ENCODE measurements at regions not wholly inside any gene's neighbourhood (a gene's known extent, or its start where the extent isn't known, plus 50 kb on each side); places are given as distances from the start of the nearest gene placed in this dataset.

DNA sequence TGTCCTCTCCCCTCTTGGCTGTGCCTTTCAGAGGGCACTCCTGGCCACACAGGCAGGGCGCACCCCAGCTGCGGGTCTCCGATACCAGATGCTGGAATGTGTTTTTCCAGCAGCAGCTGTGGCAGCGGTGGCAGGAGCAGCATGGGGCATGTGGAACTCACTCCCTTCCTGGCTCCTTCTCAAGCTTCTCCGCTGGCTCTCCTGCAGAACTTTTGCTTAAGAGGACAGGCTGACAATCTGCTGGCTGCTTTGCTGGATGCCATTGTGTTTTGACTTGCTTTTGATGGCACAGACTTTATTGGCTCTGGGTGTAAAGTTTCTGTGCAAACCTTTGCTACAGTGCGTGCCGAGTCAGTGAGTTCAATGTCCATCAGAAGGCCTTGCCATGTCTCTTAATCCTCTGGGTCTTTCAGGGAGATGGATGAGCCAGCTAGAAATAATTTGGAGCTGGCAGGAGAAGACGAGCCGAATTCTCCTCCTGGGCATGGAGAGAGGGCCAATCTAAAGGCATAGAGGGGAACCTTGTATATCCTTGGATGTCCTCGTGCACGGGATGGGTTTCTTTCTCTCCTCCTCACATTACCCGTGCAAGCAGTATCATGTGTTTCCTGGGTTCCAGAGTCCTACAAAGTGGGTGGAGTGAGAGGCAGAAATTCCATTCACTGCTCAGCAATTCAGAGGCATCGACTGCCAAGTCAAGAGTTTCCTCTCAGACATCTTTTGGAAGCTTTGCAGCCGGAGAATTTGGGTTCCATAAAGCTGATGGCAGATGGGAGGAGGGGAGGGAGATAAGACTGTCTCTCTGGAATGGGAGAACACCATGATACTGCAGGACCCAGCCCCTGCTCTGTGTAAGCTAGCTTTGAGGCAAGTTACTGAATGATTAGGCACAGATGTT, 231.2 kb downstream of the FGF9 start:
- Histone ChIP-seq H3K36me3 (ENCODE audit: insufficient read depth, low read length) (no peaks in the 10 kb centered on the region), H3K9ac (ENCODE audit: low read length) (no peak overlapping the region), H3K27ac (ENCODE audit: low read depth, low read length) (no peak overlapping the region), H3K4me1 (ENCODE audit: insufficient read depth, low read length) (no peaks in the 10 kb centered on the region), H3K4me3 (ENCODE audit: insufficient read depth, low read depth, low read length) (no peak overlapping the region), H3K79me2 (ENCODE audit: insufficient read depth, low read length) (no peaks in the 10 kb centered on the region), H3K9me3 (ENCODE audit: insufficient read depth, low read depth, low read length) (no peaks in the 10 kb centered on the region), H3K4me2 (ENCODE audit: low read length) (no peak overlapping the region), H3K27me3 (ENCODE audit: insufficient read depth, low read length) (no peaks in the 10 kb centered on the region), H2AFZ (ENCODE audit: low read depth, low read length) (no peak overlapping the region), H4K20me1 (ENCODE audit: insufficient read depth, low read length) (no peaks in the 10 kb centered on the region)
- Mint-ChIP-seq H3K4me1 (ENCODE audit: low read depth, unreplicated experiment) (no peaks in the 10 kb centered on the region), H3K27ac (ENCODE audit: unreplicated experiment) (no peak overlapping the region), H3K36me3 (ENCODE audit: low read depth, unreplicated experiment) (no peaks in the 10 kb centered on the region), H3K4me3 (ENCODE audit: unreplicated experiment) (no peak overlapping the region), H3K9me3 (ENCODE audit: unreplicated experiment) (no peaks in the 10 kb centered on the region), H3K27me3 (ENCODE audit: low read depth, unreplicated experiment) (peaks cover 33% of the 10 kb centered on the region)
- TF ChIP-seq, protein P1, sequence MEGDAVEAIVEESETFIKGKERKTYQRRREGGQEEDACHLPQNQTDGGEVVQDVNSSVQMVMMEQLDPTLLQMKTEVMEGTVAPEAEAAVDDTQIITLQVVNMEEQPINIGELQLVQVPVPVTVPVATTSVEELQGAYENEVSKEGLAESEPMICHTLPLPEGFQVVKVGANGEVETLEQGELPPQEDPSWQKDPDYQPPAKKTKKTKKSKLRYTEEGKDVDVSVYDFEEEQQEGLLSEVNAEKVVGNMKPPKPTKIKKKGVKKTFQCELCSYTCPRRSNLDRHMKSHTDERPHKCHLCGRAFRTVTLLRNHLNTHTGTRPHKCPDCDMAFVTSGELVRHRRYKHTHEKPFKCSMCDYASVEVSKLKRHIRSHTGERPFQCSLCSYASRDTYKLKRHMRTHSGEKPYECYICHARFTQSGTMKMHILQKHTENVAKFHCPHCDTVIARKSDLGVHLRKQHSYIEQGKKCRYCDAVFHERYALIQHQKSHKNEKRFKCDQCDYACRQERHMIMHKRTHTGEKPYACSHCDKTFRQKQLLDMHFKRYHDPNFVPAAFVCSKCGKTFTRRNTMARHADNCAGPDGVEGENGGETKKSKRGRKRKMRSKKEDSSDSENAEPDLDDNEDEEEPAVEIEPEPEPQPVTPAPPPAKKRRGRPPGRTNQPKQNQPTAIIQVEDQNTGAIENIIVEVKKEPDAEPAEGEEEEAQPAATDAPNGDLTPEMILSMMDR (IDR thresholded peaks at IDR 0.05; ENCODE audit: insufficient read depth, low read depth, low read length), result no peak
- no peak for TF ChIP-seq EZH2 (IDR thresholded peaks at IDR 0.05; ENCODE audit: insufficient read depth, low read length)
- DNase-seq (ENCODE audit: low read depth) (no peak), FAIRE-seq (no peak)

DNA sequence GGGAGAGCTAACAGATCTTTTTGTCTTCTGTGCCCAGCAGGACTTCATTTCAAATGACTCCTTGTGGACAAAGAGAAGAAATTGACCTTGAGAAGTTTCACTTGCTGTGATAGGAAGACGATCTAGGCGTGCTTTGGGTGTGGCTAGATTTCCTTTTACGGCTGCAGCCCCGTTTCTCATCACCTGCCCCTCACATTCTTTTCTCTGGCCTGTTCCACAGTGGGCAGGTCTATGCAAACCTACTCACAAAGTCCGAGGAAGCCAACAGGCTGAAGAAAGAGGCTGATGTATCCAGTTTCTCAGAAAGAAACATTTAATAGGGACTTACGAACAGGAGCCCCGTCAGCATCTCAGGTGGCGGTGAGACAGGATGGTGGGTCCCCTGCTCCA, 231.8 kb downstream of the FGF9 start:
- no peak overlapping the region for H3K27ac ChIP-seq (ENCODE audit: low read depth, low read length)
- H3K9me3 Mint-ChIP-seq (ENCODE audit: unreplicated experiment), result no peaks in the 10 kb centered on the region
- H3K4me1 Mint-ChIP-seq (ENCODE audit: low read depth, unreplicated experiment), result no peaks in the 10 kb centered on the region
- H3K4me3 Mint-ChIP-seq (ENCODE audit: unreplicated experiment), result no peak overlapping the region
- peaks cover 33% of the 10 kb centered on the region for H3K27me3 Mint-ChIP-seq (ENCODE audit: low read depth, unreplicated experiment)
- DNase-seq (ENCODE audit: low read depth) (no peak), FAIRE-seq (no peak)
- H3K4me1 ChIP-seq (ENCODE audit: insufficient read depth, low read length), result no peaks in the 10 kb centered on the region
- H3K27ac Mint-ChIP-seq (ENCODE audit: unreplicated experiment), result no peak overlapping the region
- H3K4me2 ChIP-seq (ENCODE audit: low read length), result no peak overlapping the region
- no peaks in the 10 kb centered on the region for H3K36me3 ChIP-seq (ENCODE audit: insufficient read depth, low read length)
- TF ChIP-seq, protein P1 (IDR thresholded peaks at IDR 0.05; ENCODE audit: insufficient read depth, low read depth, low read length), result no peak
- no peak for TF ChIP-seq EZH2 (IDR thresholded peaks at IDR 0.05; ENCODE audit: insufficient read depth, low read length)
- H3K27me3 ChIP-seq (ENCODE audit: insufficient read depth, low read length), result no peaks in the 10 kb centered on the region
- H3K36me3 Mint-ChIP-seq (ENCODE audit: low read depth, unreplicated experiment), result no peaks in the 10 kb centered on the region
- H4K20me1 ChIP-seq (ENCODE audit: insufficient read depth, low read length), result no peaks in the 10 kb centered on the region
- H3K4me3 ChIP-seq (ENCODE audit: insufficient read depth, low read depth, low read length), result no peak overlapping the region
- H3K79me2 ChIP-seq (ENCODE audit: insufficient read depth, low read length), result no peaks in the 10 kb centered on the region
- no peak overlapping the region for H3K9ac ChIP-seq (ENCODE audit: low read length)
- peaks cover 1% of the 10 kb centered on the region for H3K9me3 ChIP-seq (ENCODE audit: insufficient read depth, low read depth, low read length)
- H2AFZ ChIP-seq (ENCODE audit: low read depth, low read length), result no peak overlapping the region

DNA sequence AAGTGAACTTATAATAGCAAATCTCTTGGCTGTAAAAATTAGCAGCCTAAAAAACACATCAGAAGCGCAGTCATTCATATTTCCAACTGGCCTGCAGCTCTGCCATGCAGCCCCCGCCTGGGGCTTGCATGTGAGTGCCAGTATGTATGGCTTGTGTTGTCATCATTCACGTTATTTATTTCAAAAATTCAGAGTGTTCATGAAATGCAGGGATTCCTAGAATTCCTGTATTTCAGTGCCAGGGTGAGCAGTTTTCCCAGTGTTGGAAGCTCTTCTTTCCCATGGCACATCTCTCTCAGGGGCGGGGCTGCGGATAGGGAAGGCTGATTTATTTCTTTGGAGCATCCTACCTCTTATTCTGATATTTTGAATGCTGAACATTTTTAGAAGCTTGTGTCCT, 234.6 kb downstream of the FGF9 start:
- Mint-ChIP-seq H3K9me3 (ENCODE audit: unreplicated experiment) (peaks cover 3% of the 10 kb centered on the region), H3K27me3 (ENCODE audit: low read depth, unreplicated experiment) (peaks cover 28% of the 10 kb centered on the region), H3K4me3 (ENCODE audit: unreplicated experiment) (no peak overlapping the region), H3K4me1 (ENCODE audit: low read depth, unreplicated experiment) (no peaks in the 10 kb centered on the region), H3K27ac (ENCODE audit: unreplicated experiment) (no peak overlapping the region), H3K36me3 (ENCODE audit: low read depth, unreplicated experiment) (no peaks in the 10 kb centered on the region)
- FAIRE-seq (no peak), DNase-seq (ENCODE audit: low read depth) (no peak)
- Histone ChIP-seq H3K36me3 (ENCODE audit: insufficient read depth, low read length) (no peaks in the 10 kb centered on the region), H3K27me3 (ENCODE audit: insufficient read depth, low read length) (no peaks in the 10 kb centered on the region), H3K79me2 (ENCODE audit: insufficient read depth, low read length) (no peaks in the 10 kb centered on the region), H3K4me1 (ENCODE audit: insufficient read depth, low read length) (no peaks in the 10 kb centered on the region), H3K4me2 (ENCODE audit: low read length) (no peak overlapping the region), H4K20me1 (ENCODE audit: insufficient read depth, low read length) (no peaks in the 10 kb centered on the region), H3K9ac (ENCODE audit: low read length) (no peak overlapping the region), H3K27ac (ENCODE audit: low read depth, low read length) (no peak overlapping the region), H3K9me3 (ENCODE audit: insufficient read depth, low read depth, low read length) (peaks cover 5% of the 10 kb centered on the region), H2AFZ (ENCODE audit: low read depth, low read length) (no peak overlapping the region), H3K4me3 (ENCODE audit: insufficient read depth, low read depth, low read length) (no peak overlapping the region)
- TF ChIP-seq EZH2 (IDR thresholded peaks at IDR 0.05; ENCODE audit: insufficient read depth, low read length), result no peak
- TF ChIP-seq, protein P1 (IDR thresholded peaks at IDR 0.05; ENCODE audit: insufficient read depth, low read depth, low read length), result no peak
